Left lung (tissue), 4 donors: ENCODE measurements at regions not wholly inside any gene's neighbourhood (a gene's known extent, or its start where the extent isn't known, plus 50 kb on each side); places are given as distances from the start of the nearest gene placed in this dataset.

Source experiments
- ATAC-seq: fragments of 200-7000 bp; cut with Tn5 transposase; one replicate; pipeline ENCODE4 v1.9.1; 2020; ENCODE audit warnings: moderate library complexity
- DNase-seq, 4 donors: peaks; one replicate each; pipeline ENCODE4 v3.0.0-alpha.2; 2013 to 2020
- H3K27ac ChIP-seq, 2 donors: fragments of 200-600 bp; sonication (generic) in 1 of 2; one replicate each; pipeline versions ENCODE4 v1.5.0 to v1.8.0; 2020 to 2021
- H3K27me3 ChIP-seq, 2 donors: fragments of 200-600 bp; sonication (generic) in 1 of 2; one replicate each; pipeline versions ENCODE4 v1.5.0 to v1.8.0; 2020 to 2021
- H3K36me3 ChIP-seq, 2 donors: fragments of 200-600 bp; sonication (generic) in 1 of 2; one replicate each; pipeline versions ENCODE4 v1.5.0 to v1.8.0; 2020 to 2021
- H3K4me1 ChIP-seq, 2 donors: fragments of 200-600 bp; one replicate each; pipeline ENCODE4 v1.8.0; 2021
- H3K4me3 ChIP-seq, 2 donors: fragments of 200-600 bp; sonication (generic) in 1 of 2; one replicate each; pipeline versions ENCODE4 v1.5.0 to v1.8.0; 2020 to 2021; ENCODE audit warnings: mild to moderate bottlenecking in 1 of 2
- H3K9me3 ChIP-seq, 2 donors: fragments of 200-600 bp; sonication (generic) in 1 of 2; one replicate each; pipeline versions ENCODE4 v1.5.0 to v1.8.0; 2020 to 2021
- intact Hi-C, 2 donors: fragments of 100-400 bp; cut with DNase I; formaldehyde crosslinking; loops; one replicate each; pipeline versions ENCODE4 v1.11.2 to v1.14.2; 2022
- TF ChIP-seq, protein P1 (sequence below), 2 donors: fragments of 200-600 bp; sonication (generic) in 1 of 2; IDR thresholded peaks; one replicate each; pipeline versions ENCODE4 v1.5.0 to v1.8.0; 2021; ENCODE audit warnings: antibody characterized with exemption in 2 of 2
- donor health status: DM: no; HTN: yes; CAD: no.
- donor health status: DM: no; HTN: no; CAD: no.

GRCh38 chr5:1686016-1686802 lies 113.4 kb downstream of the MRPL36 start:
- Histone ChIP-seq H3K36me3 (no peaks in the 10 kb centered on the region), H3K4me1 (no peaks in the 10 kb centered on the region), H3K4me3 (no peak overlapping the region), H3K27me3 (peaks cover 4 to 44% of the 10 kb centered on the region in 2 donors), H3K9me3 (peaks cover 0 to 4% of the 10 kb centered on the region in 2 donors), H3K27ac (no peak overlapping the region)
- TF ChIP-seq, protein P1, sequence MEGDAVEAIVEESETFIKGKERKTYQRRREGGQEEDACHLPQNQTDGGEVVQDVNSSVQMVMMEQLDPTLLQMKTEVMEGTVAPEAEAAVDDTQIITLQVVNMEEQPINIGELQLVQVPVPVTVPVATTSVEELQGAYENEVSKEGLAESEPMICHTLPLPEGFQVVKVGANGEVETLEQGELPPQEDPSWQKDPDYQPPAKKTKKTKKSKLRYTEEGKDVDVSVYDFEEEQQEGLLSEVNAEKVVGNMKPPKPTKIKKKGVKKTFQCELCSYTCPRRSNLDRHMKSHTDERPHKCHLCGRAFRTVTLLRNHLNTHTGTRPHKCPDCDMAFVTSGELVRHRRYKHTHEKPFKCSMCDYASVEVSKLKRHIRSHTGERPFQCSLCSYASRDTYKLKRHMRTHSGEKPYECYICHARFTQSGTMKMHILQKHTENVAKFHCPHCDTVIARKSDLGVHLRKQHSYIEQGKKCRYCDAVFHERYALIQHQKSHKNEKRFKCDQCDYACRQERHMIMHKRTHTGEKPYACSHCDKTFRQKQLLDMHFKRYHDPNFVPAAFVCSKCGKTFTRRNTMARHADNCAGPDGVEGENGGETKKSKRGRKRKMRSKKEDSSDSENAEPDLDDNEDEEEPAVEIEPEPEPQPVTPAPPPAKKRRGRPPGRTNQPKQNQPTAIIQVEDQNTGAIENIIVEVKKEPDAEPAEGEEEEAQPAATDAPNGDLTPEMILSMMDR (IDR thresholded peaks at IDR 0.05) = no peak
- intact Hi-C loops = no loop called here
- peak in 1 of 4 donors; percentile 17 for DNase-seq
- no peak for ATAC-seq

- peaks cover 0 to 4% of the 10 kb centered on the region in 2 donors for H3K9me3 ChIP-seq
- H3K36me3 ChIP-seq = no peaks in the 10 kb centered on the region
- TF ChIP-seq, protein P1 (IDR thresholded peaks at IDR 0.05) = no peak
- DNase-seq (no peak), ATAC-seq (no peak)
- intact Hi-C loops = no loop called here
- no peak overlapping the region for H3K27ac ChIP-seq
- H3K27me3 ChIP-seq = peaks cover 4 to 44% of the 10 kb centered on the region in 2 donors
- no peaks in the 10 kb centered on the region for H3K4me1 ChIP-seq
- H3K4me3 ChIP-seq = no peak overlapping the region
Measured at GRCh38 chr5:1685066-1685465, 114.6 kb downstream of the MRPL36 start.

DNA sequence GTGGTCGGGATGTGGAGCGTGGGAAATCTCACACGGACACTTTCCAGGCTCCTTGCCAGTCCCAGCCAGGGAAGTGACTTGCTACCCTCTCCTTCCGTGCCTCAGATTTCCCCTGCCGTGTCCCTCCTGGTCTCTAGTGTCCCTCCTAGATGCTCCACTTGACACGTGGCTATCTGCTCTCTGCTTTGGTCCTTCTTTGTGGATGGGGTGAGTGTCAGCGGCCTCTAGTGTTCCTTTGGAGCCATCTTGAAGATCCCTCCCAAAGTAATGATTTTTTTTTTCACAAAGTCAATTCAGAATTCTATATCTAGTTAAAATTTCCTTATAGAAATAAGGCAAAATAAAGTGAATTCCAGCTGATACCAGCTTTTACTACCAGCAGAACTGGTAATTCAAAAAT lies 117.7 kb downstream of the MRPL36 start:
- DNase-seq = no peak
- H3K27me3 ChIP-seq = peaks cover 4 to 37% of the 10 kb centered on the region in 2 donors
- TF ChIP-seq, protein P1 (IDR thresholded peaks at IDR 0.05) = no peak
- no peak overlapping the region for H3K4me3 ChIP-seq
- no peak for ATAC-seq
- no peaks in the 10 kb centered on the region for H3K4me1 ChIP-seq
- H3K27ac ChIP-seq = no peak overlapping the region
- no peaks in the 10 kb centered on the region for H3K36me3 ChIP-seq
- intact Hi-C loops = no loop called here
- peaks cover 0 to 8% of the 10 kb centered on the region in 2 donors for H3K9me3 ChIP-seq

- Histone ChIP-seq H3K4me3 (no peak overlapping the region), H3K4me1 (no peaks in the 10 kb centered on the region), H3K27ac (no peak overlapping the region), H3K9me3 (no peaks in the 10 kb centered on the region), H3K27me3 (peaks cover 13 to 66% of the 10 kb centered on the region in 2 donors), H3K36me3 (no peaks in the 10 kb centered on the region)
- ATAC-seq = no peak
- intact Hi-C loops = no loop called here
- no peak for DNase-seq
- TF ChIP-seq, protein P1 (IDR thresholded peaks at IDR 0.05) = no peak
Measured at GRCh38 chr5:1673042-1673677, 126.5 kb downstream of the MRPL36 start.

DNA sequence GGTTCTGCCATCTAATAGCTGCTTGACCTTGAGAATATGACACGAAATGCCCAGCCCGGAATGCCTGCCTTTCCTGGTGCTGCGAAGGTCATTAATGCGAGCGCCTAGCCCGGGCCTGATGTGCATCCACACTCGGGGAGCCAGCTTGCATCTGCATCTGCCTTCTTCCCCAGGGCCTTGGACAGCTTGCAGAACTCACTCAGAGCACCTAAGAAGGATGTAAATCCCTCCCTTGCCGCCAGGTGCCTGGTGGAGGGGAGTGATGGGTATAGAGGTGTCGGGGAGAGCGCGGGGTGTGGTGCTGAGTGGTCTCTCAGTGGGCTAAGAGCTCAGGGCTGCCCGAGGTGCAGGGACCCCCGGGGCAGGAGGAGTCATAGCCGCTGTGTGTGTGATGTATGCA lies 127.2 kb downstream of the MRPL36 start:
- TF ChIP-seq, protein P1 (IDR thresholded peaks at IDR 0.05) = no peak
- Histone ChIP-seq H3K27ac (no peak overlapping the region), H3K9me3 (no peaks in the 10 kb centered on the region), H3K36me3 (no peaks in the 10 kb centered on the region), H3K4me3 (no peak overlapping the region), H3K4me1 (no peaks in the 10 kb centered on the region), H3K27me3 (peaks cover 21 to 74% of the 10 kb centered on the region in 2 donors)
- intact Hi-C loops = no loop called here
- ATAC-seq = no peak
- DNase-seq = no peak
